Osteoblast (primary cell): ENCODE measurements at regions not wholly inside any gene's neighbourhood (a gene's known extent, or its start where the extent isn't known, plus 50 kb on each side); places are given as distances from the start of the nearest gene placed in this dataset.
A peak's percentile ranks its signal among the peaks of the same experiment; 100 is the strongest.
"Not testable (repeated sequence)": the region's sequence is repeated elsewhere in the genome, so short reads cannot be mapped to it uniquely, and the experiment has no call there.

Source experiments
- DNase-seq: peaks from one replicate; pipeline ENCODE4 v3.0.0; 2011; ENCODE audit warnings: low spot score, mixed read lengths; ENCODE audit not compliant: insufficient read length; ENCODE audit errors: missing footprints
- H2AFZ ChIP-seq: 2 replicates; pipeline ENCODE4 v1.6.0; 2011; ENCODE audit warnings: mild to moderate bottlenecking, low read length
- H3K27ac ChIP-seq: 2 replicates; pipeline ENCODE4 v1.5.1; 2011; ENCODE audit warnings: mild to moderate bottlenecking, low read depth, low read length, moderate library complexity
- H3K27me3 ChIP-seq: 2 replicates; pipeline ENCODE4 v1.6.0; 2012; ENCODE audit warnings: mild to moderate bottlenecking, control low read depth, inconsistent platforms, low read length, moderate library complexity; ENCODE audit not compliant: insufficient read depth
- H3K36me3 ChIP-seq: 2 replicates; pipeline ENCODE4 v1.5.1; 2011; ENCODE audit warnings: mild to moderate bottlenecking, low read length, control low read depth, moderate library complexity; ENCODE audit not compliant: insufficient read depth
- H3K4me1 ChIP-seq: 2 replicates; pipeline ENCODE4 v1.5.1; 2011; ENCODE audit warnings: mild to moderate bottlenecking, low read length, control low read depth, moderate library complexity; ENCODE audit not compliant: insufficient read depth
- H3K4me2 ChIP-seq: 2 replicates; pipeline ENCODE4 v1.6.0; 2011; ENCODE audit warnings: mild to moderate bottlenecking, low read length; ENCODE audit not compliant: insufficient read depth
- H3K4me3 ChIP-seq: fragments of 200-600 bp; sonication (generic); 3 replicates; pipeline ENCODE4 v1.5.1; 2012; ENCODE audit warnings: mild to moderate bottlenecking, low read length, inconsistent platforms; ENCODE audit not compliant: insufficient read depth
- H3K79me2 ChIP-seq: 2 replicates; pipeline ENCODE4 v1.6.0; 2012; ENCODE audit warnings: mild to moderate bottlenecking, low read length, control low read depth, inconsistent platforms; ENCODE audit not compliant: insufficient read depth
- H3K9me3 ChIP-seq: 2 replicates; pipeline ENCODE4 v1.5.1; 2011; ENCODE audit warnings: low read depth, low read length, control low read depth
- H4K20me1 ChIP-seq: 2 replicates; pipeline ENCODE4 v1.6.0; 2012; ENCODE audit warnings: mild to moderate bottlenecking, low read length, control low read depth; ENCODE audit not compliant: insufficient read depth
- TF ChIP-seq, protein P1 (sequence below): IDR thresholded peaks from 2 replicates; pipeline ENCODE4 v1.5.1; 2011; ENCODE audit warnings: mild to moderate bottlenecking, low read depth, low read length, moderate library complexity; ENCODE audit errors: extremely low read depth

DNA sequence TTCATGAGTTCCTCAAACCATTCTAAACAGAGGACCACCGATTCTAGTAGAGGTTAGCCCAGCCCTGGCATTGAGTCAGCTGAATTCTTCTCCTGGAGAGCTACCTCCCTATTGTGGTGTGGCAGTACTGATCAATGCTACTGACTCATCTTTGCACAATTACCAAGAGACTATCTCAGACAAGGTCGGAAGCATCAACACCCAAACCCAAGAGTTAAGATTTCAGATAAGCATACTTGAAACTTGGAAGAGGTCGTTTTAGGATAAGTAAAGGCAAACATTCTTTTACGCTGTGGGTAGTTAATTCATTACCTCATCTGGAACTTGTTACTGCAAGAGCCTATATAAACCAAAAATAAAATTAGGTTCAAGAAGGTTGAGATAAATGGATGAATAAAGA, 154.6 kb upstream of the NRBF2 start:
- Histone ChIP-seq H4K20me1 (no peaks in the 10 kb centered on the region), H3K79me2 (no peaks in the 10 kb centered on the region), H3K4me2 (no peak overlapping the region), H3K4me3 (no peak overlapping the region), H3K27me3 (peaks cover 8% of the 10 kb centered on the region), H3K4me1 (no peaks in the 10 kb centered on the region), H3K9me3 (no peaks in the 10 kb centered on the region), H3K27ac (no peak overlapping the region), H2AFZ (no peak overlapping the region), H3K36me3 (no peaks in the 10 kb centered on the region)
- DNase-seq: no peak
- TF ChIP-seq, protein P1, sequence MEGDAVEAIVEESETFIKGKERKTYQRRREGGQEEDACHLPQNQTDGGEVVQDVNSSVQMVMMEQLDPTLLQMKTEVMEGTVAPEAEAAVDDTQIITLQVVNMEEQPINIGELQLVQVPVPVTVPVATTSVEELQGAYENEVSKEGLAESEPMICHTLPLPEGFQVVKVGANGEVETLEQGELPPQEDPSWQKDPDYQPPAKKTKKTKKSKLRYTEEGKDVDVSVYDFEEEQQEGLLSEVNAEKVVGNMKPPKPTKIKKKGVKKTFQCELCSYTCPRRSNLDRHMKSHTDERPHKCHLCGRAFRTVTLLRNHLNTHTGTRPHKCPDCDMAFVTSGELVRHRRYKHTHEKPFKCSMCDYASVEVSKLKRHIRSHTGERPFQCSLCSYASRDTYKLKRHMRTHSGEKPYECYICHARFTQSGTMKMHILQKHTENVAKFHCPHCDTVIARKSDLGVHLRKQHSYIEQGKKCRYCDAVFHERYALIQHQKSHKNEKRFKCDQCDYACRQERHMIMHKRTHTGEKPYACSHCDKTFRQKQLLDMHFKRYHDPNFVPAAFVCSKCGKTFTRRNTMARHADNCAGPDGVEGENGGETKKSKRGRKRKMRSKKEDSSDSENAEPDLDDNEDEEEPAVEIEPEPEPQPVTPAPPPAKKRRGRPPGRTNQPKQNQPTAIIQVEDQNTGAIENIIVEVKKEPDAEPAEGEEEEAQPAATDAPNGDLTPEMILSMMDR: no peak

DNA sequence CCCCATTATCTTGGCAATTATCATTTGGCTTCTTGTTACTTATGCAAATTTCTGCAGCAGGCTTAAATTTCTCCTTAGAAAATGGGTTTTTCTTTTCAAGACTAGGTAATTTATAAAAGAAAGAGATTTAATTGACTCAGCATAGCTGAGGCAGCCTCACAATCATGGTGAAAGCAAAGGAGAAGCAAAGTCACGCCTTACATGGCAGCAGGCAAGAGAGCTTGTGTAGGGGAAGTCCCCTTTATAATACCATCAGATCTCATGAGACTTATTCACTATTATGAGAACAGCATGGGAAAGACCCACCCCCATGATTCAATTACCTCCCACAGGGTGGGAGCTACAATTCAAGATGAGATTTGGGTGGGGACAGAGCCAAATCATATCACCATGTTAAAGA, 158.3 kb upstream of the NRBF2 start:
- H2AFZ ChIP-seq, H3K4me1 ChIP-seq, H3K9me3 ChIP-seq, DNase-seq, H3K27ac ChIP-seq, H3K79me2 ChIP-seq, H3K4me3 ChIP-seq, H4K20me1 ChIP-seq, H3K4me2 ChIP-seq, H3K36me3 ChIP-seq: not testable (repeated sequence)
- H3K27me3 ChIP-seq: peaks cover 14% of the 10 kb centered on the region

DNA sequence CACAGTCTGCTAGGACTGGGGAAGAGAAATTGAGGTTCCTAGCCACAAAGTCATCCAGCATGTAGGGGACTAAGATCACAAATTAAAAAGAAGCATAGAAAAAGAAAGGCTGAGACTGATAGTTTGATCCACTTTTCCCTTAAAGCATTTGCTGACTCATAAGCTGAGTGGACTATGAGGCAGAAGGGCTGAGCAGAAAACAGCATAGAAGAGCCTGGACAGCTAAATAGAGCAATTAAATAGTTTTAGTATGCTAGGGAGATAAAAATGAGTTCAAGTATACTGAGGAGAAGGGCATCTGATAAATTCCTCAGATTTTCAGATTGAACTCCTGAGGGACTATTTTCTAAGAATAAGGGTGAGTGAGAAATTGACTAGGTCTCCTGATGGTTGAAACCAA, 155.9 kb upstream of the EGR2 start:
- Histone ChIP-seq H3K79me2 (no peaks in the 10 kb centered on the region), H4K20me1 (no peaks in the 10 kb centered on the region), H3K4me2 (no peak overlapping the region), H3K27me3 (peaks cover 8% of the 10 kb centered on the region), H3K4me1 (peaks cover 6% of the 10 kb centered on the region), H3K36me3 (no peaks in the 10 kb centered on the region), H3K27ac (no peak overlapping the region), H3K9me3 (no peaks in the 10 kb centered on the region), H2AFZ (peak overlapping the region; percentile 51), H3K4me3 (no peak overlapping the region)
- TF ChIP-seq, protein P1: no peak
- DNase-seq: peak; percentile 69

DNA sequence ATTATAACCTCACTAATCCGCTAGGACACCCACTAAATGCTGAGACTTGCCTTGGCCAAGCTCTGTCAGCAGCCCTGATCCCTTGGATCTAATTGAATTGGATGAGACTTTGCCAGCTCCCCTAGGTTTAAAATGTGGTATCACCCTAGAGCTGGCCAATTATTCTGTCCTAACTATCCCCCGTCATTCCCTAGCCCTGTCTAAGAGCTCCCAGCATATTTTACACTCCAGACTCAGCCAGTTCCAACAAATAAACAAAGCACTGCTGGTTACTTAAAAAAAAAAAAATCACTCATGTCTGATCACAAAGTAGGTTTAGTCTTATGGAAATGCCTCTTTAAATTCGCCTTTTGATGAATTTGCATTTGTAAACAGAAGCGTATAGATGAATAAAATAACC, 147.9 kb upstream of the EGR2 start:
- no peak overlapping the region for H2AFZ ChIP-seq
- no peak for DNase-seq
- no peak overlapping the region for H3K27ac ChIP-seq
- H3K36me3 ChIP-seq: no peaks in the 10 kb centered on the region
- H3K4me2 ChIP-seq: no peak overlapping the region
- no peaks in the 10 kb centered on the region for H3K79me2 ChIP-seq
- TF ChIP-seq, protein P1: no peak
- H3K9me3 ChIP-seq: no peaks in the 10 kb centered on the region
- peaks cover 4% of the 10 kb centered on the region for H3K27me3 ChIP-seq
- no peak overlapping the region for H3K4me3 ChIP-seq
- no peaks in the 10 kb centered on the region for H4K20me1 ChIP-seq
- peaks cover 9% of the 10 kb centered on the region for H3K4me1 ChIP-seq
